Loucy (cell line): ENCODE measurements at regions not wholly inside any gene's neighbourhood (a gene's known extent, or its start where the extent isn't known, plus 50 kb on each side); places are given as distances from the start of the nearest gene placed in this dataset.
"Not testable (repeated sequence)": the region's sequence is repeated elsewhere in the genome, so short reads cannot be mapped to it uniquely, and the experiment has no call there.

Source experiments
- EZH2phosphoT487 ChIP-seq: fragments of 200-600 bp; IDR thresholded peaks from 2 replicates; pipeline ENCODE4 v1.6.1; 2018; ENCODE audit warnings: antibody characterized with exemption, mild to moderate bottlenecking, moderate library complexity, borderline replicate concordance
- TF ChIP-seq, protein P1 (sequence below): fragments of 200-600 bp; sonication (generic); conservative IDR thresholded peaks from 2 replicates; pipeline ENCODE4 v1.5.1; 2014; ENCODE audit warnings: mild to moderate bottlenecking, antibody characterized with exemption, low read length

DNA sequence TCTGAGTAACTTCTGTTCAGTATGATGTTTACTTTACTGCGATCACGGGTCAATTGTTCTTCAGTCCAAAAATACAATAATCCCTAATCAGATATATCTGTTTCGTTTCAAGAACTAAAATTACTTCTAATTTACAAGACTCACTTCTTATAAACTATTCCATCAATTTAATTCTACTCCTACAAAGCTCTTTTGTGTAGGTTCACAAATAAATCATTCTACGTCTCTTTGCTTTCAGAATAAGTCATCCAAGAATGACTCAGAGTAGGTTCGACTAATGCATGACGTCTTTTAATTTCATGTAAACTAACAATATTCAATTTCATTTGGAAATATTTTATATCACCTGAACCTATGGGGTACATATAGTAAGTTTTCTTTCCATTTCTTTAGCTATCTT, 571.9 kb downstream of the PCDH11X start:
- TF ChIP-seq, protein P1, sequence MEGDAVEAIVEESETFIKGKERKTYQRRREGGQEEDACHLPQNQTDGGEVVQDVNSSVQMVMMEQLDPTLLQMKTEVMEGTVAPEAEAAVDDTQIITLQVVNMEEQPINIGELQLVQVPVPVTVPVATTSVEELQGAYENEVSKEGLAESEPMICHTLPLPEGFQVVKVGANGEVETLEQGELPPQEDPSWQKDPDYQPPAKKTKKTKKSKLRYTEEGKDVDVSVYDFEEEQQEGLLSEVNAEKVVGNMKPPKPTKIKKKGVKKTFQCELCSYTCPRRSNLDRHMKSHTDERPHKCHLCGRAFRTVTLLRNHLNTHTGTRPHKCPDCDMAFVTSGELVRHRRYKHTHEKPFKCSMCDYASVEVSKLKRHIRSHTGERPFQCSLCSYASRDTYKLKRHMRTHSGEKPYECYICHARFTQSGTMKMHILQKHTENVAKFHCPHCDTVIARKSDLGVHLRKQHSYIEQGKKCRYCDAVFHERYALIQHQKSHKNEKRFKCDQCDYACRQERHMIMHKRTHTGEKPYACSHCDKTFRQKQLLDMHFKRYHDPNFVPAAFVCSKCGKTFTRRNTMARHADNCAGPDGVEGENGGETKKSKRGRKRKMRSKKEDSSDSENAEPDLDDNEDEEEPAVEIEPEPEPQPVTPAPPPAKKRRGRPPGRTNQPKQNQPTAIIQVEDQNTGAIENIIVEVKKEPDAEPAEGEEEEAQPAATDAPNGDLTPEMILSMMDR, result not testable (repeated sequence)
- TF ChIP-seq EZH2phosphoT487, result not testable (repeated sequence)
